Uterus (tissue), 3 donors: ENCODE measurements at regions not wholly inside any gene's neighbourhood (a gene's known extent, or its start where the extent isn't known, plus 50 kb on each side); places are given as distances from the start of the nearest gene placed in this dataset.

Source experiments
- DNase-seq, 2 donors: peaks; one replicate each; pipeline ENCODE4 v3.0.0-alpha.2; 2019 to 2020
- H3K27ac ChIP-seq, 2 donors: fragments of 200-600 bp; sonication (generic); 1 replicate in 1 of 2; 2 replicates in 1 of 2; pipeline ENCODE4 v1.5.1; 2016 to 2018
- H3K27me3 ChIP-seq, 2 donors: fragments of 200-600 bp; sonication (generic); one replicate each; pipeline ENCODE4 v1.5.1; 2018 to 2019; ENCODE audit warnings: control low read depth in 1 of 2
- H3K36me3 ChIP-seq, 2 donors: fragments of 200-600 bp; sonication (generic); one replicate each; pipeline ENCODE4 v1.5.1; 2019; ENCODE audit warnings: control low read depth in 1 of 2
- H3K4me1 ChIP-seq, 2 donors: fragments of 200-600 bp; sonication (generic); one replicate each; pipeline ENCODE4 v1.5.1; 2018 to 2019; ENCODE audit warnings: control low read depth in 1 of 2
- H3K4me3 ChIP-seq, 2 donors: fragments of 200-600 bp; sonication (generic); 1 replicate in 1 of 2; 2 replicates in 1 of 2; pipeline ENCODE4 v1.5.1; 2018 to 2019; ENCODE audit warnings: mild to moderate bottlenecking in 1 of 2
- H3K9me3 ChIP-seq, 2 donors: fragments of 200-600 bp; sonication (generic); one replicate each; pipeline ENCODE4 v1.5.1; 2019; ENCODE audit warnings: control low read depth in 1 of 2
- CTCF ChIP-seq, 4 experiments: fragments of 200-600 bp in 2 of 4; fragments of 450-650 bp in 2 of 4; sonication (generic) in 2 of 4; IDR thresholded peaks; one replicate each; pipeline ENCODE4 v1.5.1; 2016 to 2019; ENCODE audit warnings: antibody characterized with exemption in 4 of 4, mild to moderate bottlenecking in 2 of 4, moderate library complexity in 1 of 4
- POLR2A ChIP-seq, 2 donors: fragments of 450-650 bp; IDR thresholded peaks; one replicate each; pipeline ENCODE4 v1.6.1; 2016; ENCODE audit warnings: antibody characterized with exemption in 2 of 2, mild to moderate bottlenecking in 1 of 2, moderate library complexity in 1 of 2
- intact Hi-C: fragments of 100-400 bp; cut with DNase I; formaldehyde crosslinking; loops from one replicate; pipeline ENCODE4 v1.15.1; 2023; ENCODE audit warnings: low total_unique reads
- donor health status: DM: yes; HTN: yes; CAD: no.

GRCh38 chr18:75531212-75531850, 103.8 kb upstream of the SMIM21 start:
- intact Hi-C loops: no loop called here
- no peaks in the 10 kb centered on the region for H3K36me3 ChIP-seq
- no peak overlapping the region for H3K4me3 ChIP-seq
- H3K9me3 ChIP-seq: no peaks in the 10 kb centered on the region
- H3K4me1 ChIP-seq: no peaks in the 10 kb centered on the region
- TF ChIP-seq POLR2A (IDR thresholded peaks at IDR 0.05): no peak
- no peak for TF ChIP-seq CTCF (IDR thresholded peaks at IDR 0.05)
- no peaks in the 10 kb centered on the region for H3K27me3 ChIP-seq
- no peak overlapping the region for H3K27ac ChIP-seq
- DNase-seq: no peak

- Histone ChIP-seq H3K4me1 (no peaks in the 10 kb centered on the region), H3K4me3 (no peak overlapping the region), H3K27ac (no peak overlapping the region), H3K36me3 (no peaks in the 10 kb centered on the region), H3K27me3 (no peaks in the 10 kb centered on the region), H3K9me3 (no peaks in the 10 kb centered on the region)
- TF ChIP-seq CTCF (IDR thresholded peaks at IDR 0.05) (no peak), POLR2A (IDR thresholded peaks at IDR 0.05) (no peak)
- intact Hi-C loops: no loop called here
- DNase-seq: no peak
Measured at GRCh38 chr18:75530566-75531211, 103.2 kb upstream of the SMIM21 start.

- H3K27me3 ChIP-seq: no peaks in the 10 kb centered on the region
- no peak overlapping the region for H3K27ac ChIP-seq
- H3K9me3 ChIP-seq: no peaks in the 10 kb centered on the region
- H3K36me3 ChIP-seq: no peaks in the 10 kb centered on the region
- H3K4me1 ChIP-seq: no peaks in the 10 kb centered on the region
- DNase-seq: no peak
- intact Hi-C loops: no loop called here
- no peak overlapping the region for H3K4me3 ChIP-seq
- no peak for TF ChIP-seq CTCF (IDR thresholded peaks at IDR 0.05)
- TF ChIP-seq POLR2A (IDR thresholded peaks at IDR 0.05): no peak
Measured at GRCh38 chr18:75530118-75530517, 102.6 kb upstream of the SMIM21 start.

- H3K9me3 ChIP-seq: no peaks in the 10 kb centered on the region
- no peaks in the 10 kb centered on the region for H3K4me1 ChIP-seq
- TF ChIP-seq POLR2A (IDR thresholded peaks at IDR 0.05) (no peak), CTCF (IDR thresholded peaks at IDR 0.05) (no peak)
- H3K36me3 ChIP-seq: no peaks in the 10 kb centered on the region
- DNase-seq: no peak
- no peak overlapping the region for H3K4me3 ChIP-seq
- H3K27ac ChIP-seq: no peak overlapping the region
- no peaks in the 10 kb centered on the region for H3K27me3 ChIP-seq
- intact Hi-C loops: no loop called here
Measured at GRCh38 chr18:75529394-75529793, 101.9 kb upstream of the SMIM21 start.

GRCh38 chr18:75527848-75528685, 100.6 kb upstream of the SMIM21 start:
- Histone ChIP-seq H3K27ac (no peak overlapping the region), H3K36me3 (no peaks in the 10 kb centered on the region), H3K4me3 (no peak overlapping the region), H3K27me3 (no peaks in the 10 kb centered on the region), H3K4me1 (no peaks in the 10 kb centered on the region), H3K9me3 (no peaks in the 10 kb centered on the region)
- DNase-seq: no peak
- TF ChIP-seq POLR2A (IDR thresholded peaks at IDR 0.05) (no peak), CTCF (IDR thresholded peaks at IDR 0.05) (no peak)
- intact Hi-C loops: no loop called here
